Retinal pigment epithelial cell (primary cell): ENCODE measurements at regions not wholly inside any gene's neighbourhood (a gene's known extent, or its start where the extent isn't known, plus 50 kb on each side); places are given as distances from the start of the nearest gene placed in this dataset.
"Not testable (repeated sequence)": the region's sequence is repeated elsewhere in the genome, so short reads cannot be mapped to it uniquely, and the experiment has no call there.

Experiments
- DNase-seq: peaks from one replicate; pipeline ENCODE4 v3.0.0-alpha.2; 2010; ENCODE audit warnings: low read depth
- H3K4me3 ChIP-seq: 2 replicates; pipeline ENCODE4 v1.5.1; 2011; ENCODE audit warnings: mild to moderate bottlenecking, low read length, control low read depth, moderate library complexity
- CTCF ChIP-seq: conservative IDR thresholded peaks from 2 replicates; pipeline ENCODE4 v1.5.1; 2011; ENCODE audit warnings: low read depth, low read length, control low read depth, inconsistent platforms

DNA sequence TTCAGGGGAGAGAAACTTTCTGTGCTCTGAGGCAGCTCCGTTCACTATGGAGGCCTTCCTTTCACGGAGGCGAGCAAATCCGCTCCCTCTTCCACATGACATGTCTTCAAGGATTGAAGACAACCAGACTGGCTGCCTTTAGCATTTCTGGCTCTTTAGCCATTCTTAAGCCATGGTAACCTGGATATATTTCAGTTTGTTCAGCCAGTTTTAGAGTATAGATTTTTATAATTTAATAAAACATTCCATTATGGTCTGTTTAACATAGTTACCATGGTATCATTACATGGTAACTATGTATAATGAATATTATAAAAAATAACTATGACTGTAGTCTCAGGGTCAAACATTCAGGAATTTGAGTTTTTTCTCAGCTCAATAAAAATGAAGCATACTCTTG is 54.2 kb upstream of the NFIA start:
- no peak overlapping the region for H3K4me3 ChIP-seq
- no peak for DNase-seq
- no peak for TF ChIP-seq CTCF

DNA sequence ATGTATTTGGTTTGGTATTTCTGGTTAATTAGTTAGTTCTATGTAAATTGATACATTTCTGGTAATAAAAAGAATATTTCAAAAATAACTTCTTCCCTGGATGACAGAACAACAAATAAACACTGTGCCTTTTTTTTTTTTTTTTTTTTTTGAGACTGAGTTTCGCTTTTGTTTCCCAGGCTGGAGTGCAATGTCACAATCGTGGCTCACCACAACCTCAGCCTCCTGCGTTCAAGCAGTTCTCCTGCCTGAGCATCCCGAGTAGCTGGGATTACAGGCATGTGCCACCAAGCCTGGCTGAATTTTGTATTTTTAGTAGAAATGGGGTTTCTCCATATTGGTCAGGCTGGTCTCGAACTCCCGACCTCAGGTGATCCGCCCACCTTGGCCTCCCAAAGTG is 64.3 kb upstream of the NFIA start:
- not testable (repeated sequence) for DNase-seq, H3K4me3 ChIP-seq

DNA sequence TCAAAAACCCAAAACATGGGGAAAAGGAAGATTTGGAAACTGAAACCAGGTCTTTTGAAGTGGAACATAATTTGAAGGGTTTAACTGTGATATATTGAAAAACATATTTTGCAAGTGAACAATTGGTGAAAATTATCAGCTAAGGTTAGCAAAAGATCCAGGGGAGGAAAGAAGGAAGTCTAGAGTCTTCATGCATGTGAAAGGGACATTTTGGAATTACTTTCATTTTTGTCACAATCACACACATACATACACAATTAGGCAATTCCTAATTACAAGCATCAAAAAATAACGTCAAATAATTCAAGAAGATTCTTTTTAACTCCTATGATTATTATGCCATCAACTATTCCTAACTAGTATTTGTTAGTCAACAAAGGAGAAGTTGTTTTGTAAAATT is 64.7 kb upstream of the NFIA start:
- no peak for TF ChIP-seq CTCF
- no peak for DNase-seq
- no peak overlapping the region for H3K4me3 ChIP-seq

GRCh38 chr1:61013946-61014667 is 68.3 kb upstream of the NFIA start:
- no peak for TF ChIP-seq CTCF
- no peak overlapping the region for H3K4me3 ChIP-seq
- DNase-seq, result no peak

DNA sequence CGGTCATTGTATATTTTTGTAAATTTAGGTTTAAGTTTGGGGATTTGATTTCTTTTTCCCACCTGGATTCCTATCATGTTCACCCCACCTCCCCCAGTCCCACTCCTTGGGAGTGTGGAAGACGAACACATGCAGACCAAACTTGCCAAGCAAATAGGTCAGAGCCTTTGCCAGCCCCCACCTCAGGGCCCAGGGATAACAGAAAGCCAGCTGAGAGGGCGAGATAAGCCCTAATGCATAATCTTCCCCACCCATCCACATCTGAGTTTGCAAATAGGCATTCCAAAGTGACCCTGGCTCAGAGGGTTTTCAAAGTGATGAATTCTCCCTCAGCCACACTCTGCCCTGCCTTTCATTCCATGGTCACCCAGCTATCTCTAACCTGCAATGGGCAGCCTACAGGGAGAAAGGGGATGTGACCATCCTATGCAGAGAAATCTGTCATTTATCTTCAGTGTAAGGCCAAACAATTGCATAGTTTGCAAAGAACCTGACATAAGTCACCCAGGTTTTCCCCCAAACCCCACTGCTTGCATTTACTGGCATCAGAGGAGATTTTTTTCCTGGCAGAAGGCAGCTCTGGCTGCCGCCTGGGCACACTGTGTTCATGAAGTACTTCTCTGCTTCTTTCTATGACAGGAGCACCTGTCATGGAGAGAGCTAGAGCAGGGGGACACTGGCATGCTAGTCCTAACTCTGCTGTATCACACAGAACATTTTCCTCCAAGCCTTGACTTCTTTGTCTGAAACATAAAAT is 69.0 kb upstream of the NFIA start:
- no peak for TF ChIP-seq CTCF
- DNase-seq, result no peak
- H3K4me3 ChIP-seq, result no peak overlapping the region

GRCh38 chr1:61012341-61012761 is 70.0 kb upstream of the NFIA start:
- TF ChIP-seq CTCF, result no peak
- no peak overlapping the region for H3K4me3 ChIP-seq
- DNase-seq, result no peak

DNA sequence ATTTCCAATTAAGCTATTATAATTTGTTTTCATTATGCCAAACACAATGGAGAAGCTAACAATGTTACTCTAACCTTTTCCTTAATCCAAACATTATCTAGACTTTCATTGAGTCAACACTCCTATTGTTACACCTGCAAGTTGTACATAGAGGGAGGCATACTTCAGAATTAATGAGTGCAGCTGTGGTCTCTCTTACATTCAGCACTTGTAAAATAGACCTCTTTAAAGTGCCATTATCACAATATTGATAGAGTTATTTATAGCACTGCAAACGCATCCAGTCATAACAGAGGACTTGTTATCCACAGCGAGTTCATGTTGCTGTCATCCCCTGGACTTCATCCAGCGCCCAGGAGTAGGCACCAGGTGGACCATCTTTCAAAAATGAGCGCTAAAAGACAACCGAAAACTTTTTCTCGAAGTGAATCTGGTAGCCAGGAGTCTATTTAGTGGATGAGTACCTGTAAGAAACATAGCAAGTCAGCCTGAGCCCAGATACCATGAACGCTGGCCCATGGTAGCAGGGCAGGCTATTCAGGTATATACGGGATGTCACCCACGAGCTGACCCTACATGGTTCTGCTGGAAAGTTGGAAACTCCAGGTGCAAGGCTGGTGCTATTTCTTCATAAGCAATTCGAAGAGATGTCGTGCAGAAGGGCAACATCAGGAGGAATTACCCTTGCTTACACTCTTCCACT is 70.6 kb upstream of the NFIA start:
- no peak for TF ChIP-seq CTCF
- no peak for DNase-seq
- no peak overlapping the region for H3K4me3 ChIP-seq
